Mesenchymal stem cell (in vitro differentiated cells and primary cell): ENCODE measurements at regions not wholly inside any gene's neighbourhood (a gene's known extent, or its start where the extent isn't known, plus 50 kb on each side); places are given as distances from the start of the nearest gene placed in this dataset.

ENCODE experiments used
- DNase-seq: peaks from one replicate; pipeline ENCODE4 v3.0.0-alpha.2; 2013
- H2AFZ ChIP-seq: one replicate; pipeline ENCODE4 v1.6.1; 2013; ENCODE audit warnings: low read depth, mild to moderate bottlenecking, control low read depth, inconsistent platforms, low read length, moderate library complexity
- H2AK5ac ChIP-seq: 2 replicates; pipeline ENCODE4 v1.6.1; 2013; ENCODE audit warnings: low read length, moderate library complexity, mild to moderate bottlenecking, inconsistent platforms; ENCODE audit not compliant: severe bottlenecking
- H2BK120ac ChIP-seq: one replicate; pipeline ENCODE4 v1.6.1; 2013; ENCODE audit warnings: low read depth, mild to moderate bottlenecking, inconsistent platforms, low read length, moderate library complexity
- H2BK12ac ChIP-seq, 2 experiments: one replicate each; pipeline ENCODE4 v1.6.1; 2013; ENCODE audit warnings: inconsistent platforms in 2 of 2, low read length in 2 of 2, mild to moderate bottlenecking in 2 of 2, moderate library complexity in 2 of 2, control low read depth in 1 of 2
- H2BK15ac ChIP-seq: one replicate; pipeline ENCODE4 v1.6.1; 2013; ENCODE audit warnings: mild to moderate bottlenecking, low read depth, inconsistent platforms; ENCODE audit not compliant: poor library complexity, severe bottlenecking
- H2BK5ac ChIP-seq: 2 replicates; pipeline ENCODE4 v1.6.1; 2013; ENCODE audit warnings: low read depth, mild to moderate bottlenecking, low read length, control low read depth, inconsistent platforms; ENCODE audit not compliant: poor library complexity, severe bottlenecking
- H3K14ac ChIP-seq, 2 experiments: one replicate each; pipeline ENCODE4 v1.6.1; 2013; ENCODE audit warnings: inconsistent platforms in 2 of 2, low read length in 2 of 2, control low read depth in 1 of 2, mild to moderate bottlenecking in 1 of 2, moderate library complexity in 1 of 2
- H3K18ac ChIP-seq, 2 experiments: one replicate each; pipeline ENCODE4 v1.6.1; 2013; ENCODE audit warnings: inconsistent platforms in 2 of 2, low read length in 2 of 2, control low read depth in 1 of 2, low read depth in 1 of 2, mild to moderate bottlenecking in 1 of 2
- H3K23ac ChIP-seq, 2 experiments: one replicate each; pipeline ENCODE4 v1.6.1; 2013; ENCODE audit warnings: inconsistent platforms in 2 of 2, low read length in 2 of 2, mild to moderate bottlenecking in 2 of 2, moderate library complexity in 2 of 2, control low read depth in 1 of 2
- H3K27ac ChIP-seq: 2 replicates; pipeline ENCODE4 v1.5.1; 2013; ENCODE audit warnings: mild to moderate bottlenecking, moderate library complexity, low read length, control low read depth, inconsistent platforms; ENCODE audit not compliant: poor library complexity, severe bottlenecking
- H3K27me3 ChIP-seq, 2 experiments: 2 replicates each; pipeline versions ENCODE4 v1.6.1 to v1.7.0; 2013; ENCODE audit warnings: low read length in 2 of 2, mild to moderate bottlenecking in 2 of 2, moderate library complexity in 2 of 2, control low read depth in 1 of 2, inconsistent platforms in 1 of 2; ENCODE audit not compliant: control insufficient read depth in 1 of 2, insufficient read depth in 1 of 2
- H3K36me3 ChIP-seq, 2 experiments: 2 replicates each; pipeline versions ENCODE4 v1.6.1 to v1.7.0; 2013; ENCODE audit warnings: low read length in 2 of 2, control low read depth in 1 of 2, inconsistent platforms in 1 of 2, low read depth in 1 of 2, mild to moderate bottlenecking in 1 of 2; ENCODE audit not compliant: insufficient read depth in 2 of 2, control insufficient read depth in 1 of 2
- H3K4ac ChIP-seq, 2 experiments: one replicate each; pipeline ENCODE4 v1.6.1; 2013; ENCODE audit warnings: inconsistent platforms in 2 of 2, low read length in 2 of 2, mild to moderate bottlenecking in 2 of 2, moderate library complexity in 2 of 2, control low read depth in 1 of 2, low read depth in 1 of 2
- H3K4me1 ChIP-seq: 2 replicates; pipeline ENCODE4 v1.6.1; 2013; ENCODE audit warnings: low read depth, low read length, control low read depth; ENCODE audit not compliant: control insufficient read depth, insufficient read depth
- H3K4me2 ChIP-seq: 2 replicates; pipeline ENCODE4 v1.6.1; 2013; ENCODE audit warnings: low read length, mild to moderate bottlenecking, inconsistent platforms; ENCODE audit not compliant: poor library complexity, severe bottlenecking
- H3K4me3 ChIP-seq, 2 experiments: 2 replicates each; pipeline versions ENCODE4 v1.5.1 to v1.7.0; 2013; ENCODE audit warnings: low read length in 2 of 2, mild to moderate bottlenecking in 2 of 2, control low read depth in 1 of 2, low read depth in 1 of 2; ENCODE audit not compliant: insufficient read depth in 1 of 2
- H3K79me1 ChIP-seq: replicated peaks from 2 replicates; pipeline ENCODE4 v1.6.1; 2013; ENCODE audit warnings: mild to moderate bottlenecking, control low read depth, low read length, inconsistent platforms; ENCODE audit not compliant: poor library complexity, severe bottlenecking
- H3K9ac ChIP-seq: 2 replicates; pipeline ENCODE4 v1.7.0; 2013; ENCODE audit warnings: mild to moderate bottlenecking, low read length, moderate library complexity
- H3K9me3 ChIP-seq: 2 replicates; pipeline ENCODE4 v1.7.0; 2013; ENCODE audit warnings: mild to moderate bottlenecking, low read length; ENCODE audit not compliant: control insufficient read depth
- H4K8ac ChIP-seq: one replicate; pipeline ENCODE4 v1.6.1; 2013; ENCODE audit warnings: inconsistent platforms, mild to moderate bottlenecking, low read length, moderate library complexity
- H4K91ac ChIP-seq: one replicate; pipeline ENCODE4 v1.6.1; 2013; ENCODE audit warnings: mild to moderate bottlenecking, low read length, inconsistent platforms
- WGBS: methylation state at CpG from one replicate; pipeline ENCODE4 v1.1.7; 2013; ENCODE audit warnings: mixed read lengths; 5-methylcytosine and 5-hydroxymethylcytosine counted together

DNA sequence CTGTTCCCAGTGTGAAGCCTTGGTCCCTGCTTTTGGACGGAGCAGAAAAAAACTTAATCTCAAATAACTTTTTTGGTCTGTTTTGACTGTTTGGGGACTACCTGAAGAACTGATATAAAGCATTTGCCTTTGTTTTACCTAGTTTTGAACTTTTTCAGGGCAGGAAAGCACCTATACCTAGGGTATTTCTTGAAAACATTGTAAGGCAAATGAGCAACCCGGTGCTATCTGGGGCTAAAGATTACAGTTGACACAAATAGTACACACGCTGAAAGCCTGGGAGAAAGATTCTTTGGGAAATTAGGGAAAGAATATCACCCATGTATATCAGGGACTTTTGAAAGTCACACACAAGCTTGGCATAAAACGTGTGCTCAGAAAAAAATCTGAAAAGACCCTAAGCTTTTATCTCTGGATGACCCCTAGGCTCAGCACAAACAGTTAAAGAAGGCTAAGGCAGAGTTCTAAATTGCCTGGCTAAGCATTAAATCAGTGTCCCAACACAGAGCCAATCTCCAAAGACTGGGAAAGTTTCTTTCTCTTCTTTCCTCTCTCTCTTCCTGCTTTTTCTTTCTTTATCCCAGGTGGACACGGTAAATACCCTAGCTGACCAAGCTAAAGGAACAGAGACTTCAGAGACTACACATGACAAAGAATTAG, 389.8 kb downstream of the SH2D4B start:
- Histone ChIP-seq H3K4me2 (no peak overlapping the region), H2AK5ac (no peak overlapping the region), H3K27me3 (no peaks in the 10 kb centered on the region), H3K18ac (no peak overlapping the region), H2BK12ac (no peak overlapping the region), H3K14ac (no peak overlapping the region), H3K9ac (no peak overlapping the region), H3K9me3 (no peaks in the 10 kb centered on the region), H2BK120ac (no peak overlapping the region), H2BK5ac (no peak overlapping the region), H3K4ac (no peak overlapping the region), H3K23ac (no peak overlapping the region), H3K36me3 (no peaks in the 10 kb centered on the region), H3K27ac (no peak overlapping the region), H3K4me1 (no peaks in the 10 kb centered on the region), H2AFZ (no peak overlapping the region), H3K4me3 (no peak overlapping the region), H4K91ac (no peak overlapping the region), H2BK15ac (no peak overlapping the region), H4K8ac (no peak overlapping the region), H3K79me1 (no peaks in the 10 kb centered on the region)
- 58% methylated on average over 3 of the region's 5 CpGs for WGBS
- no peak for DNase-seq

DNA sequence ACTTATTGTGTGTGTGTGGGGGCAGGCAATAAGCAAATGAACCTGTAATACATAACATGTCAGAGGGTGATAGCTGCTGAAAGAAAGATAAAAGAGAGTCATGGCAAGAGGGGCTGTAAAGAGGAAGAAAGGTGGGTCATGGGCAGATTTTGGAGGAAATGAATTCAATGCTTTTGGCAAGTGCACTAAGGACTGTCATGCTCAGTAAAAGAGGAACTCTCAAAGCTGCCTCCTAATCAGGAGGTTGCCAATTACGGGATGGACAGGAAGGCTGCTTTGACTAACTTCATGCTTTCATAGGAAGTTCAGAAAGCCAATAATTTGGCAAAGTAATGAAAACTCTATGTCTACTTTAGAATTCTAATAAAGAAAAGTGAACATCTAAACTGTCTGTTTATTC, 401.2 kb downstream of the SH2D4B start:
- Histone ChIP-seq H3K4me1 (no peaks in the 10 kb centered on the region), H2BK15ac (no peak overlapping the region), H4K91ac (no peak overlapping the region), H3K27me3 (no peaks in the 10 kb centered on the region), H2BK5ac (no peak overlapping the region), H3K4ac (no peak overlapping the region), H2BK120ac (no peak overlapping the region), H2AFZ (no peak overlapping the region), H3K79me1 (no peaks in the 10 kb centered on the region), H3K4me2 (no peak overlapping the region), H3K27ac (no peak overlapping the region), H4K8ac (no peak overlapping the region), H3K36me3 (no peaks in the 10 kb centered on the region), H2BK12ac (no peak overlapping the region), H2AK5ac (no peak overlapping the region), H3K4me3 (no peak overlapping the region), H3K23ac (no peak overlapping the region), H3K9me3 (no peaks in the 10 kb centered on the region), H3K18ac (no peak overlapping the region), H3K9ac (no peak overlapping the region), H3K14ac (no peak overlapping the region)
- WGBS = no CpG with 5 or more reads among the region's 1 CpG
- DNase-seq = no peak

DNA sequence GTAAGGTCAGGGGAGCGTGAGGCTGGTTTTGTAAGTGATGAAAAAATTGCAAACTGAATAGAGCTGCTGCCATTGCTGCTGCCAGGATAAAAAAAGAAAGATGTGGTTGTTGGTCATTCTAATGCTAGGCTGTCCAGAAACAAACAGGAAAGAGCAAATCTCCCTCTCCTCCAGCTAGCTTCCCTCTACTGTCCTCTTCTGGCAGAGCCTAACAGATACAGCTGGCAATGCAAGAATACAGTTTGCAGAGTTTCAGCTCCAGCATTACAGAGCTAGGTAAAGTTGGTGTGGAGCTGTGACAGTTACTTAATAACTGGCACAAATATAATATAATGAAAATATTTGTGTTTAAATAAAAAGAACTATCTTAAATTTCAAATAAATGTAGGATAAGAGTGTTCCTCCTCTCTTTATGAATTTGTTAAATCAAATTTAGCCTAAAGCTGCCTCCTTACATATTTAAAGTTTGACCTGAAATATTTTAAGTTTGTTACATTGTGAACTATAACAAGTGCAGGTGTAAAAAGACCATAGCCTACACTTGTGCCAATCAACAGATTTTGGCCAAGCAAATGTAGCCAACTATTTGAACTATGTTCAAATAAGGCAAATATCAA, 407.7 kb downstream of the SH2D4B start:
- Histone ChIP-seq H3K4ac (no peak overlapping the region), H2AK5ac (no peak overlapping the region), H3K23ac (no peak overlapping the region), H3K27me3 (no peaks in the 10 kb centered on the region), H3K79me1 (no peaks in the 10 kb centered on the region), H2BK5ac (no peak overlapping the region), H3K18ac (no peak overlapping the region), H2AFZ (no peak overlapping the region), H3K14ac (no peak overlapping the region), H4K8ac (no peak overlapping the region), H2BK15ac (no peak overlapping the region), H3K27ac (no peak overlapping the region), H3K9ac (no peak overlapping the region), H2BK120ac (no peak overlapping the region), H4K91ac (no peak overlapping the region), H2BK12ac (no peak overlapping the region), H3K9me3 (no peaks in the 10 kb centered on the region), H3K36me3 (no peaks in the 10 kb centered on the region), H3K4me1 (no peaks in the 10 kb centered on the region), H3K4me2 (no peak overlapping the region), H3K4me3 (no peak overlapping the region)
- 60% methylated on average over 1 of the region's 1 CpG for WGBS
- DNase-seq = peak; percentile 27

DNA sequence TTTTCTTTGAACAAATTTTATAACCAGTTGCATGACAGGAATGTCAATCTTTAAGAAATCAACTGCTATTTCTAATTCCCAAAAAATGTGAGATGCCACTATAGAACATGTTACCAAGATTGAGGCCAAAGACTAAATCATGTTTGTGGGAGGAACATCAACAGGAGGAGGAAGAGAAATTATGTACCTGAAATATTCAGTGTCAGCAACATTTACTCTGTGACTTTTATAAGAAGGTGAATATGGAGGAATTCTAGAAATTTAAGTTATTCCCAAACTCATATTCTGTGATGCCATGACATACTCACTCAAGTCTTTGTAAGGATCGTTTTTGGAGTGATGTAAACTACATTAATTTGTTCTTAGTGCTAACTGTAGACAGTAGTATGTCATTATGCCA, 408.4 kb downstream of the SH2D4B start:
- no peak overlapping the region for H3K18ac ChIP-seq
- no peak overlapping the region for H2BK120ac ChIP-seq
- H2BK12ac ChIP-seq = no peak overlapping the region
- H2BK5ac ChIP-seq = no peak overlapping the region
- WGBS = no CpG with 5 or more reads among the region's 1 CpG
- DNase-seq = no peak
- H3K4me3 ChIP-seq = no peak overlapping the region
- no peak overlapping the region for H3K14ac ChIP-seq
- H2AFZ ChIP-seq = no peak overlapping the region
- H4K8ac ChIP-seq = no peak overlapping the region
- H3K9ac ChIP-seq = no peak overlapping the region
- no peak overlapping the region for H2BK15ac ChIP-seq
- H3K79me1 ChIP-seq = no peaks in the 10 kb centered on the region
- H3K4ac ChIP-seq = no peak overlapping the region
- no peak overlapping the region for H2AK5ac ChIP-seq
- H3K4me1 ChIP-seq = no peaks in the 10 kb centered on the region
- no peaks in the 10 kb centered on the region for H3K27me3 ChIP-seq
- no peaks in the 10 kb centered on the region for H3K36me3 ChIP-seq
- H3K23ac ChIP-seq = no peak overlapping the region
- H3K27ac ChIP-seq = no peak overlapping the region
- no peak overlapping the region for H3K4me2 ChIP-seq
- no peaks in the 10 kb centered on the region for H3K9me3 ChIP-seq
- H4K91ac ChIP-seq = no peak overlapping the region
